PC-9 (cell line): ENCODE measurements at regions not wholly inside any gene's neighbourhood (a gene's known extent, or its start where the extent isn't known, plus 50 kb on each side); places are given as distances from the start of the nearest gene placed in this dataset.
"Not testable (repeated sequence)": the region's sequence is repeated elsewhere in the genome, so short reads cannot be mapped to it uniquely, and the experiment has no call there.

Experiments
- BruUV-seq: library from RNA; stranded (reverse); fragments of 400-500 nt; replicated peaks from 2 replicates; lab custom pipeline; 2021; lab: Mats Ljungman, UMichigan
- CTCF ChIA-PET: fragments of 300-600 bp; sonication (Branson Sonifier 250); formaldehyde crosslinking; loops from one replicate; lab custom pipeline; 2022; ENCODE audit warnings: antibody characterized with exemption; lab: Charles Lee
- POLR2A ChIA-PET: fragments of 300-600 bp; sonication (Branson Sonifier 250); formaldehyde crosslinking; loops from one replicate; lab custom pipeline; 2022; ENCODE audit warnings: antibody characterized with exemption; ENCODE audit not compliant: unreplicated experiment; lab: Charles Lee
- DNase-seq, 2 experiments: peaks; one replicate each; pipeline versions ENCODE4 v3.0.0 to v3.0.0-alpha.2; 2015 to 2022; ENCODE audit warnings: mixed read lengths in 1 of 2
- H2AFZ ChIP-seq: fragments of 200-600 bp; sonication (generic); 2 replicates; pipeline ENCODE4 v1.8.1; 2017; ENCODE audit warnings: antibody characterized with exemption
- H3F3A ChIP-seq: fragments of 200-600 bp; sonication (generic); 2 replicates; pipeline ENCODE4 v1.8.1; 2017; ENCODE audit warnings: antibody characterized with exemption, mild to moderate bottlenecking, low read depth; ENCODE audit not compliant: insufficient read depth
- H3K27ac ChIP-seq: fragments of 200-600 bp; sonication (generic); 2 replicates; pipeline ENCODE4 v1.6.1; 2016; ENCODE audit warnings: mixed run types
- H3K27me3 ChIP-seq: fragments of 200-600 bp; sonication (generic); 2 replicates; pipeline ENCODE4 v1.6.1; 2016; ENCODE audit warnings: low read depth, mixed run types; ENCODE audit not compliant: insufficient read depth
- H3K36me3 ChIP-seq: fragments of 200-600 bp; sonication (generic); 2 replicates; pipeline ENCODE4 v1.6.1; 2016; ENCODE audit warnings: low read depth, mixed run types
- H3K4me1 ChIP-seq: fragments of 200-600 bp; sonication (generic); replicated peaks from 2 replicates; pipeline ENCODE4 v1.6.1; 2016; ENCODE audit warnings: mixed run types; ENCODE audit not compliant: insufficient read depth
- H3K4me2 ChIP-seq: fragments of 200-600 bp; sonication (generic); 2 replicates; pipeline ENCODE4 v1.6.1; 2017; ENCODE audit warnings: mixed run types
- H3K4me3 ChIP-seq: fragments of 200-600 bp; sonication (generic); 2 replicates; pipeline ENCODE4 v1.6.1; 2016; ENCODE audit warnings: mixed run types
- H3K79me2 ChIP-seq: fragments of 200-600 bp; sonication (generic); 2 replicates; pipeline ENCODE4 v1.6.1; 2017; ENCODE audit warnings: low read depth, mixed run types
- H3K9me2 ChIP-seq: fragments of 200-600 bp; sonication (generic); 2 replicates; pipeline ENCODE4 v1.8.1; 2017; ENCODE audit warnings: mild to moderate bottlenecking; ENCODE audit not compliant: insufficient read depth
- H3K9me3 ChIP-seq: fragments of 200-600 bp; sonication (generic); 2 replicates; pipeline ENCODE4 v1.8.1; 2016; ENCODE audit warnings: low read depth; ENCODE audit not compliant: insufficient read depth
- H4K20me1 ChIP-seq: fragments of 200-600 bp; sonication (generic); 2 replicates; pipeline ENCODE4 v1.8.1; 2017; ENCODE audit not compliant: insufficient read depth
- CTCF ChIP-seq: fragments of 200-600 bp; sonication (generic); conservative IDR thresholded peaks from 2 replicates; pipeline ENCODE4 v1.6.1; 2017; ENCODE audit warnings: mixed run types, antibody characterized with exemption, mild to moderate bottlenecking, moderate library complexity
- EZH2 ChIP-seq: fragments of 200-600 bp; sonication (generic); IDR thresholded peaks from 2 replicates; pipeline ENCODE4 v1.8.0; 2017; ENCODE audit warnings: antibody characterized with exemption, low read depth
- intact Hi-C: fragments of 100-400 bp; cut with micrococcal nuclease; formaldehyde crosslinking; loops from one replicate; pipeline ENCODE4 v1.10.0; 2022; ENCODE audit not compliant: unreplicated experiment

DNA sequence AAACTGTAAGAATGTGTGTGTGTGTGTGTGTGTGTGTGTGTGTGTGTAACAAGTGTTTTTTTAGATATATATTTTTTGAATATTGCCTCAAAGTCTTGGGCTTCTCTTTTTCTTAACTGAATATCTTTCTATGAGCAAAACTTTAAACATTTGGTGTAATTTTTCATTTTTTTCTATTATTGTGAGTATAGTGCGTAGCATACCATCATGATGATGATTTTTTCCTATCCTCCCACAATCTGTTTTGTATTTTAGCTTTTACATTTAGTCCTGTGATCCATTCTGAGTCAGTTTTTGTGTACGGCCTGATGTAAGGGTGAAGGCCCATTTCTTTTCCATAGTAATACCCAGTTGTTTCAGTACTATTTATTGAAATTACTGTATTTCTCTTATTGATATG is 680.6 kb downstream of the TTLL7 start:
- intact Hi-C loops, result no loop called here
- Histone ChIP-seq H3K4me3 (no peak overlapping the region), H3K9me3 (no peaks in the 10 kb centered on the region), H3F3A (no peaks in the 10 kb centered on the region), H4K20me1 (no peaks in the 10 kb centered on the region), H2AFZ (no peak overlapping the region), H3K36me3 (no peaks in the 10 kb centered on the region), H3K9me2 (no peaks in the 10 kb centered on the region), H3K79me2 (no peaks in the 10 kb centered on the region), H3K4me2 (no peak overlapping the region), H3K27ac (no peak overlapping the region), H3K27me3 (no peaks in the 10 kb centered on the region), H3K4me1 (no peaks in the 10 kb centered on the region)
- DNase-seq, result no peak
- no TSS peak for BruUV-seq
- ChIA-PET POLR2A (no interaction called here), CTCF (no interaction called here)
- TF ChIP-seq EZH2 (no peak), CTCF (no peak)

- POLR2A ChIA-PET, H2AFZ ChIP-seq, H3K9me3 ChIP-seq, H3K4me2 ChIP-seq, H3K4me1 ChIP-seq, intact Hi-C loops, H3K79me2 ChIP-seq, H3K27me3 ChIP-seq, H3K27ac ChIP-seq, CTCF ChIA-PET, H3F3A ChIP-seq, BruUV-seq, H3K9me2 ChIP-seq, H3K4me3 ChIP-seq, DNase-seq, H4K20me1 ChIP-seq, H3K36me3 ChIP-seq: not testable (repeated sequence)
Measured at GRCh38 chr1:83315446-83315845, 683.5 kb downstream of the TTLL7 start.

DNA sequence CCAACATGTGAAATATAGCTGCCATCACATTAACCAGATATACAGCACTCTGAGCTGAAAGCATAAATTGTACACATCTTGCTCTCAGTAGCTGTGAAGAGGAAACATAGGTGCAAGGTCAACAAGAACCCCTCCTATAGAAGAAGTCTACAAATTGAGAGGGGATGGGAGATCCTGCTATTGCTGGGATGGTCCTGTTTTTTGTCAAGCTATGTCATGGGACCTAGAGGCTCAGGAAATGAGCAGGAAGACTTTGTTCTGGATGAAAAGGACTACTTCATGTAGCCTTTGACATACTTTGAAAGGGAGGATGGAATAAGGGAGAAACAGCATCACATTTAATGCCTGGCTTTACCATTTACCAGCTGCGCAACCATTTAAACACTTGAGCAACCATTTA is 688.8 kb downstream of the TTLL7 start:
- CTCF ChIA-PET, H3K4me2 ChIP-seq, H4K20me1 ChIP-seq, H3K4me1 ChIP-seq, DNase-seq, H3K36me3 ChIP-seq, intact Hi-C loops, H3K9me2 ChIP-seq, H3K27me3 ChIP-seq, BruUV-seq, H3K4me3 ChIP-seq, H3K27ac ChIP-seq, H3K9me3 ChIP-seq, H2AFZ ChIP-seq, H3F3A ChIP-seq, H3K79me2 ChIP-seq: not testable (repeated sequence)
- POLR2A ChIA-PET, result interaction anchor here (0.6 kb wide), 1 partner anchor 268 kb away, joined by 3 read pairs; no protein-coding TSS in a partner anchor

GRCh38 chr1:83309035-83309434 is 689.9 kb downstream of the TTLL7 start:
- POLR2A ChIA-PET, H3K4me2 ChIP-seq, H2AFZ ChIP-seq, H3K79me2 ChIP-seq, H3K27me3 ChIP-seq, H3K4me1 ChIP-seq, H4K20me1 ChIP-seq, H3K4me3 ChIP-seq, CTCF ChIA-PET, H3K36me3 ChIP-seq, H3K27ac ChIP-seq, H3K9me3 ChIP-seq, H3F3A ChIP-seq, intact Hi-C loops, H3K9me2 ChIP-seq, DNase-seq, BruUV-seq: not testable (repeated sequence)

GRCh38 chr1:83306811-83307210 is 692.1 kb downstream of the TTLL7 start:
- DNase-seq, H2AFZ ChIP-seq, POLR2A ChIA-PET, H3K36me3 ChIP-seq, H3K4me1 ChIP-seq, H3K9me3 ChIP-seq, H3K4me3 ChIP-seq, H4K20me1 ChIP-seq, BruUV-seq, H3K79me2 ChIP-seq, H3F3A ChIP-seq, H3K27ac ChIP-seq, H3K4me2 ChIP-seq, intact Hi-C loops, H3K27me3 ChIP-seq, CTCF ChIA-PET, H3K9me2 ChIP-seq: not testable (repeated sequence)

- peaks cover 14% of the 10 kb centered on the region for H3K4me1 ChIP-seq
- BruUV-seq, CTCF ChIA-PET: not testable (repeated sequence)
Measured at GRCh38 chr1:83295594-83295993, 703.3 kb downstream of the TTLL7 start.

DNA sequence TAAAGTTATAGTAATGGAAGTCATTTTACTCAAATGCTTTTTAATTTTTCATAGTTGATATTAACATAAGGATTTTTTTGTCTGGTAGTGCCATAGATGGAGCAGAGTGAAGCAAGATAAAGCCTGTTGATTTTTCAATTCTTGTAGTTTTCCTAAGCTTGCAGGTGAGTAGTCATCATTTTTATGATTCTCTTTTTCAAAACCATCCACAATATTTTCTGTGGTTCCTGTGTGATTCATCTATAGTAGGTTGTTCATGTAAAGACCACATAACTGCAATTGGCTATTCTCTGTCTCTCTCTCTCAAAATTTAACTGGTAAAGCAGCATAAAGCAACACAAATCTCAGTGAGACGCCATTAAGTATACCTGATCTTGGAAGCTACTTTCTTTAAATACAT is 711.5 kb downstream of the TTLL7 start:
- H3K27me3 ChIP-seq, H3K27ac ChIP-seq, BruUV-seq, H3K79me2 ChIP-seq, H2AFZ ChIP-seq, H4K20me1 ChIP-seq, H3K9me2 ChIP-seq, H3K9me3 ChIP-seq, intact Hi-C loops, H3F3A ChIP-seq, CTCF ChIA-PET, DNase-seq, POLR2A ChIA-PET, H3K4me3 ChIP-seq, H3K4me1 ChIP-seq, H3K4me2 ChIP-seq, H3K36me3 ChIP-seq: not testable (repeated sequence)

More at GRCh38 chr1:83295594-83295993, 703.3 kb downstream of the TTLL7 start:
- H3K27ac ChIP-seq, POLR2A ChIA-PET, H3K27me3 ChIP-seq, H3K79me2 ChIP-seq, H3K9me2 ChIP-seq, H3F3A ChIP-seq, DNase-seq, H4K20me1 ChIP-seq, H3K9me3 ChIP-seq, intact Hi-C loops, H2AFZ ChIP-seq, H3K4me3 ChIP-seq, H3K36me3 ChIP-seq, H3K4me2 ChIP-seq: not testable (repeated sequence)
